OCI-M1 (cell line): ENCODE measurements at regions not wholly inside any gene's neighbourhood (a gene's known extent, or its start where the extent isn't known, plus 50 kb on each side); places are given as distances from the start of the nearest gene placed in this dataset.
"Not testable (repeated sequence)": the region's sequence is repeated elsewhere in the genome, so short reads cannot be mapped to it uniquely, and the experiment has no call there.

Experiments used
- DNase-seq: peaks from one replicate; lab custom pipeline; 2025; lab: John Stamatoyannopoulos, UW

DNA sequence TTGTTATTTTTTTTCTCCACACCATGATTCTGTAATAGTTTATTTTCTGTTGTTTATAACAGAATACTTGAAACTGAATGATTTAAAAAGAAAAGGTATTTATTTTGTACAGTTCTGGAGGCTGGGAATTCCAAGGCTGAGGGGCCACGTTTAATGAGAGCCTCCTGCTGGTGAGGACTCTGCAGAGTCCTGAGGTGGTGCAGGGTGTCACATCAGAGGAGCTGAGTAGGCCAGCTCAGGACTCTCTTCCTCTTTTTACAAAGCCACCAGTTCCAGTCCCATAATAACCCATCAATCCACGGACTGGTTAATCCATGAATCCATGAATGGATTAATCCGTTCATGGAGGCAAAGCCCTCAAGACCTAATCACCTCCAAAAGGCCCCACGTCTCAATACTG lies 71.6 kb downstream of the TFAP2A start:
- DNase-seq: peak; percentile 25

DNA sequence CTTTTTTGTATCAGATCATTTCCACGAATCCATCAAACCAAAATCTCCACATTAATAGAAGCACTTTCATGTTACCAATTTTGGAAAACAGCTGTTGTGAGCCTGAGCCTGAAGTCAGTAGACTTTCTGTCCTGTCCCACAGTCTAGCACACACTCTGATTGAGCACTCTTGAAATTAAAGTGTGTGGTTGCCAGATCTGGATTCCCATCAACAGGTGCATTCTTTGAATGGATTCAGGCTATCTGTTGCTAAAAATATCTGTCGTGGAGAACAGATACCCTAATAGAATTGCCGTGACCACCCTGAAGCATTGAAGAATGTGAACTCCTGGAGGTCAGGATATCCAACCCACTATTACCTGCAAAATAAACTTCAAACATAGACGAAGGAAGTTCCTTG lies 73.3 kb downstream of the TFAP2A start:
- no peak for DNase-seq

DNA sequence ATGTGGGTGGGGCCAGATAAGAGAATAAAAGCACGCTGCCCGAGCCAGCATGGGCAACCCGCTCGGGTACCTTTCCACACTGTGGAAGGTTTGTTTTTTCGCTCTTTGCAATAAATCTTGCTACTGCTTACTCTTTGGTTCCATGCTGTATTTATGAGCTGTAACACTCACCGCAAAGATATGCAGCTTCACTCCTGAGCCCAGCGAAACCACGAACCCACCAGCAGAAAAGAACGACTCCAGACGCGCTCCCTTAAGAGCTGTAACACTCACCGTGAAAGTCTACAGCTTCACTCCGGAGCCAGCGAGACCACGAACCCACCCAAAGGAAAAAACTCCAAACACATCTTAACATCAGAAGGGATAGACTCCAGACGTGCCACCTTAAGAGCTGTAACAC lies 76.7 kb downstream of the TFAP2A start:
- DNase-seq: no peak

DNA sequence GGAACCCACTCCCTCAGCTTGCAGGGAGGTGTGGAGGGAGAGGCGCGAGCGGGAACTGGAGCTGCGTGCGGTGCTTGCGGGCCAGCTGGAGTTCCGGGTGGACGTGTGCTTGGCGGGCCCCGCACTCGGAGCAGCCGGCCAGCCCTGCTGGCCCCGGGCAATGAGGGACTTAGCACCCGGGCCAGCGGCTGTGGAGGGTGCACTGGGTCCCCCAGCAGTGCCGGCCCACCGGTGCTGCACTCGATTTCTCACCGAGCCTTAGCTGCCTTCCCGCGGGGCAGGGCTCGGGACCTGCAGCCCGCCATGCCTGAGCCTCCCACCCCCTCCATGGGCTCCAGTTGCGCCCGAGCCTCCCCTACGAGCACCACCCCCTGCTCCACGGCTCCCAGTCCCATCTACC lies 77.5 kb downstream of the TFAP2A start:
- not testable (repeated sequence) for DNase-seq

DNA sequence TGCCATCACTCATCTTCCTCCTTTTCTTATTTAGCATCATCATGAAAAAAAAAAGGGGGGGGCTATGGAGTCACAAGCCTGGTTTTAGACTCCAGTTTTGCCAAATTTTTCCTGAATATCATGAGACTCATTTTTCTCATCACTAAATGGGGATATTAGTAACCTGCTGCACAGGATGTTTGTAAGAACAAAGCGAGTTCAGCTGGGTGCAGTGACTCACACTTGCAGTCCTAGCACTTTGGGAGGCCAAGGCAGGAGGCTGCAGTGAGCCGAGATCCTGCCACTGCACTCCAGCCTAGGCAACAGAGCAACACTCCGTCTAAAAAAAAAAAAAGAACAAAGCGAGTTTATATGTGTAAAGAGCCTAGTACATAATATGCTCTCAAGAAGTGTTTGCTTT lies 82.8 kb downstream of the TFAP2A start:
- DNase-seq: no peak

DNA sequence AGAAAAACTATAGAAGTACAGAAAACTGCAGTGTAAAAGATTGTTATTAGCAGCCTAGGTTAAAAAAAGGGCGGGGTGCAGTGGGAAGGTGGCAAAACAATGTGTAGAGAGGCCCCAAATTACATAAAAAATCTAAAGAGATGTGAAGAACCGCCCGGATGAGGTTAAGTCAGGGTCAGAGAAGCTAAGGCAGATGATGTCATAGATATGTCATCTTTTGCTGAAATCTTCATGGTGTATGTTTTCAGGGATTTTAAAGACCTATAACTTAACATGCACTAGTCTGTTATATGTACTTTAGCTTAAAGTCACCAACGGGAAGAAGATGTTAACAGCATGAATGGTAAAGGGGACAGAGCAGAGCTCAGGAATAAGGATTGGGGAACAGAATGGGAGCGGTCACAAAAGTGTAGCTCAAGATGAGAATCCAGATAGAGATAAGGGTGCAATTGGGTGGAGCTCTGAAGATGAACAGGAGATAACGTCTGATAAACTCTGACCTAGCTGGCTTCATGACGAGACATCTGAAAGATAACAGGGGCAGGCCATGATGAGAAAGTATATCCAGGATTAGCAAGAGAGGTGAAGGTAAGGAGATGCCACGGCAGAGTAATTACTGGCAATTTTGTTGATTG lies 83.4 kb downstream of the TFAP2A start:
- no peak for DNase-seq

DNA sequence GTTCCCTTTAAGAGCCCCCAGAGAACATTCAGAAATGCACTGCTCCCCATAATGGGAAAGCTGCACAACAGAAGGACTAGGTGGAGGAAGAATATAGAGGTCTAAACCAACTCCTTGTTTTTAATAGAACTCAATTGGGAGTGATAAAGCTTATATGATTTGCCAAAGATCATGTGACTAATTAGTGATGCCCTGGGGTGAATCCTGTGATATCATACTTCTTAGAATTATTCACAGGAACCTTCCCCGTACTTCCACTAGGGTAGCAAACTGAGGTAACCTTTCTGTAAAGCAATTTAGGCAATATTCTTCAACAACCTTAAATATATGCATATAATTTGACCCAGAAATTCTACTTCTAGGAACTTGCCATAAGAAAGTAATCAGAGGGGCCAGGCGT lies 84.4 kb downstream of the TFAP2A start:
- no peak for DNase-seq

DNA sequence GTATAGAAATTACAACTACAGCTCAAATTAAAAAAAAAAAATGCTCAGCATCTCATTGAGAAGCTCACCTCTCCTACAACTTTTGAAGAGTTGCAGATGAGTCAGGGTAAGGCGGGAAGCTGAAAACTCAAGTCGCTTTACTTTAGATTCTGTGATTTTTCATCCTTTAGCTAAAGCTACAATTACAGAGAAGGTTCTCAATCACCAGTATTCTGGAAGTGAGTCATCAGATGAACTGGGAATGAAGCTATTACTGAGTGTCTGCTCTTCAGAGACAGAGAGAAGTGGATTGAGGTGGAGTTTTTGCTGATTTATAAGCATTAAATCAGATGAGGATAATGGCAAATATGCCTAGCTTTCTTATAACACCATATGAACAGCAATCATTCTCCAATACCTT lies 91.9 kb downstream of the TFAP2A start:
- no peak for DNase-seq

DNA sequence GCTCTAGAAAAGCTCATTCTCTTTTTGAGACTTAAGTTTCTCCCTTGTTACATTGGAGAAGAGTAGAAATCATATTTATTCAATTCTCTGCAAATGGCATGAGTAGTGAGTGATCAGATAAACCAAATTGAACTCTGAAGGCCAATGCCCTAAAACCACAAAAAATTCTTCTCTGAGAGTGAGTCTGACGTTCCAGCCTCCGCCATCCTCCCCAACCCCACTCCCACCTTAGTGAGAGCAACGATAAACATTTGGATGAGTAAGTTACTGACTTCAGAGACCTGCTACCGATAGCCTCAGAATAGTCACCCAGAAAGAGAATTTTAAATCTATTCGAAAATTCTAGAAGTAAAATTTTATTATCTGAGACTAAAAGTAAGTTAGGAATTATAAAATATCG lies 94.6 kb downstream of the TFAP2A start:
- DNase-seq: no peak

DNA sequence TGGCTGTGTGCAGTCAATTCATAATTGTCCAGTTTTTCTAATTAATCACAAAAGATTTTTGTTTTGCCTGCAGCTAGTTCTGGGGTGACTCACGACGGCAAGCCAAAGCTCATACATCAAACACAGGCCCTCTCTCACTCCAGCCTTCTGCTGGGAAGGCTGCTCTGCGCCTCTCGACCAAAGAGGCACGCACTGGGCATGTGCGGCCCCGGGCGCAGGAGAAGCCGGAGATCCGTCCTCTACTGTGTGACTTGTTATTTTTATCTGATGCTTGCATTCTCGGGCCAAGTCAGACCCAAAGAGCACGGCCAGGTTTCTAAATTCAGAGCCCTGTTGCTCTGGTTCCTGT lies 98.5 kb downstream of the TFAP2A start:
- no peak for DNase-seq

DNA sequence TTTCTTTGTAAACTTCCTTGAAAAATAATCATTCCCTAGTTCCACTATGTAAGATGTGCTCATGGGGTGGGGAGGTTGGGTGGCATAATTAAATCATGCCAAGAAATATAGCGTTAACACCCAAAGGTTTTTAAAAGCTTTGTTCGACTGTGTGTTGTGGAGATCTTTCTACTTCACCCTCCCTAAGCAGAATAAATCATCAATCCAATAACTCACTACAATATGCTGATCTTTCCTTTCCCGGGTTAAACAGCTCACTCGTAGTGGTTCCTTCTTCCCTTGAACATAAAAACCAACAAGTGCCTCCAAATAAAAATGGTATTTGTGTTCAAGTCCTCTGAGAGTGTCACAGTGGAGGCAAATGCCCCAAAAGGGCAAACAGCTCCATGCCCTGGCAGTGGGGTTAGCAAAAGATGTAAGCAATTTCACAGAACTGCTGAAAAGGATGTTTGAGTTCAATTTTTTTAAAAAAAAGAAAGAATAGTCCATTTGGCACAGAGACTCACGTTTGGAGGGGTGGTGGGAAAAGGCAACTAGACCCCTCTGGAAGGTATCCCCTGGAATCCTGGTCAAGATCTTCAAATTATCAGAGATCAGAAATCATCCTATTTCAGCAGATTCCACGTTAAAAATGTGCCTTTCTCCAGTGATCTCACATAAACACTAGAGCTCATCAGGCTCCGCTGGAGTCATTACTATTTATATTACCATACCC lies 99.1 kb downstream of the TFAP2A start:
- no peak for DNase-seq

DNA sequence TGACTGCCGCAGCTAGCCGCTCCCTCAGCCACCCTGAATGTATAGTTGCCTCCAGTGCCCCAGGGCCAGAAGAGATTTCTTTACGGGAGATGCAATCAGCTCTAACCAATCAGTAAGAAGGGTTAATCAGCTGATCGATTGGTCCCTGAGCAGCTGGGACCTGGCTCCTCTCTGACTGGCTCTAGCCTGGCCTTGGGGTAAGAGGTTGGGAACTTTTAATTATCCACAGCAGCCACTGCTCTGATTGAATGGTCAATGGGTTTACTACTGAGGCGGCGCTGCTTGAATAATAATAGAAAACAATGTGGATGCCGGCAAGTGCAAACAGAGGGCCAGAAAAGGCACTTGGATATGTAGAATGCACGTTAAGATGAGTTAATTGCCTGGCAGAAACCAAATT lies 99.8 kb downstream of the TFAP2A start:
- DNase-seq: no peak

DNA sequence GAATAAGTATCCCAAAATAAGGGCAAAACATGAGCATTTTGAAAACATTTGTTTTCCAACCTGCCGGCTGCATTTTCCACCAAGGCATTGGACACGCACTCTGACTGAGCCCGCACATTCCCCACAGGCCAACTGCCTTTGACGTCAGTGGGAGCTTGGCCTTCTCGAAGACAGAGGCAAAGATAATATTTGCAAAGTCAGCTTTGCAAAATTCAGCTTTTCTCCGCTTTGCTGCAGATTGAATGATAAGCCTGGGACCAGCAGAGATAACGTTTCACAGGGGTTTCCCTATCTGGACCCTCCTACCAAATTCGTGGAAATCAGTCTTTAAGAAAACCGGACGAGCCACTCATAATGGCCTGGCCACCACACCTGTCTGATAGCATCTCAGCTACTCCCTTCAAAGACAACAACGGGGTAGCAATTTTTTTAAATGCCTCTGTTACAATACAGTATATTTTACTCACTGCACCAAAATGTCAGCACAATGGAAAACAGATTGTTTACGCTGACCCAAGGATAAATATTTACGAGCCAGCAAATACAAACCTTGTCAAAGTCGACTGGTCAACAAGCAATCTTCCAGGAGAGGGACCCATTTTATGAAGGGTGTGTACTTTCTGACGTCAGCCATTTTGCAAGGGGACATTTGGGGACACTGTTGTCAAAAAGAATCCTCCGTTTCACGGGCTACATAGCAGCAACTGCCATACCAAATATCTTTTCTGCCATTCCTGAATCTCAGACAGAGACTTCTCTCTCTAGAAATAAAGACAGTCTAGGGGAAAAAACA lies 100.5 kb downstream of the TFAP2A start:
- DNase-seq: peak; percentile 49

DNA sequence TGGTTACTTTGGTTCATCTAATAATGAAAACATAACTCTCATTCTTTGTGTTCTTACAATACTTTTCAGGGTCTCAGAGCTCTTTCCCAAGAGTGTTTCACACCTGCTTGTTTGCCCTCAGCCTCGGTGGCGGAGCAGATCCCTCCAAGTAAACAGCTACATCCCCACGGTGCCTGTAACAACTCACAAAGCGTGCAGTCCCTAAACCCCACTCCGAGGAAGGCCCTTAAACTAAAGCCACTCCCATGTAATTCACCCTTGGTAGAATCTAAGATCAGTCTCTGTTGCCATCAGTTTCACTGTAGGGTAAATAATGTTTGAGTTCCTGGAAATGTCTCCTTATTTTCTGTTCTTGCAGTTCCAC lies 101.1 kb downstream of the TFAP2A start:
- DNase-seq: peak; percentile 49

DNA sequence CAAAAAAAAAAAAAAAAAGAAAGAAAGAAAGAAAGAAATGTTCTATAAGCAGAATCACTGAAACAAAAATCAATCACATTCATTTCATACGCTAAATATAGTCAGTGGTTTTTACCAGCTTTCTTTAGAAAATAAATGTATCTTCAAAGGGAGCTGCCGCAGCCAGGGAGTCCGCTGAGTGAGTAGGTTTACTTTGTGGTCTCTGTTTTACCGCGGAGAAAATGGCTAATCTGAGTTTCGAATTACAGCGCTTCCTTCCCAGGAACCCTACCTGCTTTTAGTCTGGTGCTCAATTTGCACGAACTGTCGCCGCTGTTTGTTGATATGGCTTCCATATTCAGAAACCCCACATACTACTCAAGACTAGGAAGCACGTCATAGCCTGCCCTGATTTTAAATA lies 102.4 kb downstream of the TFAP2A start:
- DNase-seq: no peak

DNA sequence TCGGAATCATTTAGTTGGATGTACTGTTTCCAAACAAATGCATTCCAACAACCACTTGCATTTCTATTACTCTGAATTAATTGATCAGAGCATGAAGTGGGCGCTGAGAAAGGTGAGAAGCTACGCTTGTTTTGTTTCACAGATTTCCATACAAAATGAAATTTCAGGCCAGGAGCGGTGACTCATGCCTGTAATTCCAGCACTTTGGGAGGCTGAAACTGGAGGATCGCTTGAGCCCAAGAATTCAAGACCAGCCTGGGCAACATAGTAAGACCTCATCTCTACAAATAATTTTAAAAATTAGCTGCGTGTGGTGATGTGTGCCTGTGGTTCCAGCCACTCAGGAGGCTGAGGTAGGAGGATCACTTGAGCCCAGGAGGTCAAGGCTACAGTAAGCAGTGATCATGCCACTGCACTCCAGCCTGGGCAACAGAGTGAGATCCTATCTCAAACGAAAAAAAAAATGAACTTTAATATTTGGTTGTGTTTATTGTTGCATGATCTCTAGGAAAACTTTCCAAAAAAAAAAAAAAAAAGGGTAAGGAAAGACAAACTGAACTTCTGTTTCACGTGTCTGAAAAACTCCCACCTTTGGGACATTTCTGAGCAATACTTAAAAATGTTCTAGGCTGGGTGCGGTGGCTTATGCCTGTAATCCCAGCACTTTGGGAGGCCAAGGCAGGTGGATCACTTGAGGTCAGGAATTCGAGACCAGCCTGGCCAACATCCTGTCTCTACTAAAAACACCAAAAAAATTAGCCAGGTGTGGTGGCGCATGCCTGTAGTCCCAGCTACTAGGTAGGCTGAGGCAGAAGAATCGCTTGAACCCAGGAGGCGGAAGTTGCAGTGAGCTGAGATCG lies 103.1 kb downstream of the TFAP2A start:
- DNase-seq: not testable (repeated sequence)

DNA sequence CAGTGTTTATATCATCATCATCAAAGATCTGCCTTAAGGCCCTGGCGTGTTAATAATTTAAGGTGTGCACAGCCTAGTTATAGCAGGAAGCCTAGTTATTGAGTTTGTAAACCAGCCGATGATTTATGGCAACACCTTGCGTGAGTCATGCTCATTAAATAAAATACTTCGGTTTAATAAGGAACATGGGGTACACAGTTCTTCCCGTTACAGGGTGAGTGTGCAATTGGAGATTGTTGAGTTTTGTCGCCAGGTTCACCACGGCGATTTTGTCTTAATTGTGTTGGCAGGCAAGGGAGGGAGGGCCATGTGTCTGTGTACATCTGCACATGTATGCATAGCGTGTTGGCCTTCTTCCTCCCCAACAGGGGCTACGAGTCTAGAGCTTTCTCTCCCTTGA lies 104.0 kb downstream of the TFAP2A start:
- DNase-seq: no peak

DNA sequence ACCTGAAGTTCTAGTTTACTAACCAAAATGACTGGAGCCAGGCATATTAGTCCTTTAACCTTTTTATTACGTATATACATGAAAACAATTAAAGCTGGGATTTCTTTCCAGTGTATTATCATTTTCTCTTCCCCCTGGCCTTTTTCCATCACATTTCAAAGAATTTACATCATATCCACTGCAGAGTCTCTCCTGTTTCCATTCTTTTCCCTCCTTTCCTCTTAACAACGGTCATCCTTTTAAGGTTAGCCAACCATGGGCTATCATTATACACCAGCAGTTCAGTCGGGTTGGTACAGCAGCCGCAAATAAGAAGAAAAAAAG lies 104.6 kb downstream of the TFAP2A start:
- no peak for DNase-seq

DNA sequence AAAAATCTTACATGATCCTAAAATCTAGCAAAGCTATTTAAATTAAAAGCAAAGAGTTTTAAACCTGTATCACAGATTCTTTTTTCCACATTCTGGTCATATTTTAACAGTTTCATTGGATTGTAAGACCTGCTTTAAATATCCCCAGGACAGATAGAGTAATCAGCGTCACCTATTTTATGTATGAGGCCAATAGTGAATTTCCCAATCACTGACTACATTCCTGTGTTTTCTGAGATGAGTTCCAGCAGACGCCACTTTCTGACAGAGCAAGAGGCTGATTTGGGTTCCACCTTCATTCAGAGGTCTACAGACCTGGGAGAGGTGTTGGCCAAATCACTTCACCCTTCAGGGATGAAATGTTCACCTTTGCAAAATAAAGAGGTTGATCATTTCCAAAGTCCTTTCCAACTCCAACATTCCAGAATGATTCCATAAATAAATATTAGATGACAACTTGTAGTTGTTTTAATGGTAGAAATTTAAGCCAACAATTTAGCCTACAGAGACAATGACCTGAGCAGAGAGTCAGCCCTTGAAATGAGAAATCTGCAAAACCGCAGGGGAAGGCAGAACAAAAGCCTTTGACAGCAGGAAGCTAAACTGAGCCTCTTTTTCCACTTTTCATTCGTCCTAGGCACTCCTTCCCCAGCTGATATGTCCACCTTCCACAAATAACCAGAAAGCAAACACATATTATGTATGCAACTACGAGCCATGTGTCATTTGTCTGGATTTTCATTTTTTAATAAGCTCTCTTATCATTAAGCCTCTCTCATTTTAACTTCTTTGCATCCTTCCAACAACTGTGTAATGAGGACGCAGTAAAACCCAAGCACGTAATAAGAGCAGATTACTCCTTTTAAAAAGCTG lies 105.2 kb downstream of the TFAP2A start:
- DNase-seq: no peak

DNA sequence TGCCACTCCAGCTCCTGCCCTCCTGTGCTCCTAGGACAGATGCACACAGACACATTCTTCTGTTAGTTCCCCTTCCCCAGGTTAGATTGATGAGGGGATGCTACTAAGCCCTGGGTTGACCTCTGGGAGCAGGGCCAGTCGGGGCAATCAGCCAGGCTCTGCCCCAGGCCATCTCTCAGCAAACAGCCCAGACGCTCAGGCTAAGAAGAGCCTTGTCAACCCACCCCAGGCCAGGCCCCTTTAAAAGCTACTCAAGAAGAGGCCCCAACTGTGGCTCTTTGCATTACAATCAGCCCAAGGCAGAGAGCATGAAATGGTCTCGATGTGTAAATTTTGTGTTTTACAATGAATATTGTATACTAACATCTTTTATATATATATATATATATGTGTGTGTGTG lies 107.4 kb downstream of the TFAP2A start:
- no peak for DNase-seq

DNA sequence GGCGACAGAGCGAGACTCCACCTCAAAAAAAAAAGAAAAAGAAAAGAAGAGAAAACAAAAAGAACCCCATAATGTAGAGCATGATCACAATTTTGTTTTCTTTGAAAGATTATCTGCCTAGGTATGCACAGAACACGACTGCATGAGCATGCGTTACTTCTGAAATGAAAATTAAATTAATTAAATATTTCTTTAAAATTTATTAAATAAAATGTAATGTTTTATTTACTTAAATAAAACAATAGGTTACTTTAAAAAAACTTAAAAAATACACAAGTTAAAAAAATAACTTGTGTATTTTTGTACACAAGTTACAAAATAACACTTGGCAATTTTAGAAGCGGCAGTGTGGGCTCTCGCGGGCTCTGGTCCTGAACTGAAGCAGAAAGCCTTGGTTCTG lies 107.8 kb downstream of the TFAP2A start:
- DNase-seq: no peak
